Tibial artery (tissue), 4 donors: ENCODE measurements at regions not wholly inside any gene's neighbourhood (a gene's known extent, or its start where the extent isn't known, plus 50 kb on each side); places are given as distances from the start of the nearest gene placed in this dataset.
"Not testable (repeated sequence)": the region's sequence is repeated elsewhere in the genome, so short reads cannot be mapped to it uniquely, and the experiment has no call there.

ENCODE experiments used
- DNase-seq, 2 donors: peaks; one replicate each; pipeline ENCODE4 v3.0.0-alpha.2; 2019
- H3K27ac ChIP-seq, 2 donors: fragments of 200-600 bp; sonication (generic) in 1 of 2; 1 replicate in 1 of 2; 2 replicates in 1 of 2; pipeline ENCODE4 v1.5.1; 2018 to 2019; ENCODE audit warnings: mild to moderate bottlenecking in 1 of 2
- H3K27me3 ChIP-seq, 2 donors: fragments of 200-600 bp; sonication (generic) in 1 of 2; one replicate each; pipeline versions ENCODE4 v1.5.1 to v1.6.0; 2016 to 2019
- H3K36me3 ChIP-seq, 3 donors: fragments of 200-600 bp; sonication (generic) in 2 of 3; one replicate each; pipeline ENCODE4 v1.5.1; 2016 to 2019; ENCODE audit warnings: mild to moderate bottlenecking in 2 of 3
- H3K4me1 ChIP-seq, 4 donors: fragments of 200-600 bp; sonication (generic) in 2 of 4; 1 replicate in 3 of 4; 2 replicates in 1 of 4; pipeline ENCODE4 v1.5.1; 2016 to 2019
- H3K4me3 ChIP-seq, 2 donors: fragments of 200-600 bp; sonication (generic) in 1 of 2; 1 replicate in 1 of 2; 2 replicates in 1 of 2; pipeline ENCODE4 v1.5.1; 2018 to 2019; ENCODE audit warnings: mild to moderate bottlenecking in 2 of 2
- H3K9me3 ChIP-seq, 3 donors: fragments of 200-600 bp; sonication (generic) in 1 of 3; one replicate each; pipeline ENCODE4 v1.5.1; 2016 to 2019
- intact Hi-C: fragments of 100-400 bp; cut with DNase I; formaldehyde crosslinking; loops from one replicate; pipeline ENCODE4 v1.15.0; 2023; ENCODE audit warnings: low total_unique reads
- TF ChIP-seq, protein P1 (sequence below), 2 experiments: fragments of 200-600 bp in 1 of 2; fragments of 450-650 bp in 1 of 2; IDR thresholded peaks; one replicate each; pipeline ENCODE4 v1.5.1; 2017 to 2019; ENCODE audit warnings: antibody characterized with exemption in 2 of 2, mild to moderate bottlenecking in 1 of 2, moderate library complexity in 1 of 2

DNA sequence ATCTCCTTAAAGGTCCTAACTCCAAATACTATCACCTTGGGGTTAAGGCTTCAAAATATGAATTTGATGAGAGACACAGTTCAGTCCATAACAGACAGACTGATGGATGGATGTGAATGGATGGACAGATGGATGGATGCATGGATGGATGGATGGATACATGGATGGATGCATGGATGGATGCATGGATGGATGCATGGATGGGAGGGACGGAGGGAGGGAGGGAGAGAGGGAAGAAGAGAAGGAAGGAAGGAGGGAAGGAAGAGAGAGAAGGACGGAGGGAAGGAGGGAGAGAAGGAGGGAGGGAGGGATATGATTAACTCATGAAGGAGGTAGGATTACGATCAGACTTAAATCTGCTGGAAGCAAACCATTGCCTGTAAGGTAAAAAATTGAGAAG lies 192.4 kb downstream of the LRRN1 start:
- Histone ChIP-seq H3K4me1 (no peaks in the 10 kb centered on the region), H3K4me3 (no peak overlapping the region), H3K36me3 (no peaks in the 10 kb centered on the region), H3K9me3 (peaks cover 0 to 11% (median 0%) of the 10 kb centered on the region in 3 donors), H3K27ac (no peak overlapping the region), H3K27me3 (no peaks in the 10 kb centered on the region)
- intact Hi-C loops: no loop called here
- TF ChIP-seq, protein P1, sequence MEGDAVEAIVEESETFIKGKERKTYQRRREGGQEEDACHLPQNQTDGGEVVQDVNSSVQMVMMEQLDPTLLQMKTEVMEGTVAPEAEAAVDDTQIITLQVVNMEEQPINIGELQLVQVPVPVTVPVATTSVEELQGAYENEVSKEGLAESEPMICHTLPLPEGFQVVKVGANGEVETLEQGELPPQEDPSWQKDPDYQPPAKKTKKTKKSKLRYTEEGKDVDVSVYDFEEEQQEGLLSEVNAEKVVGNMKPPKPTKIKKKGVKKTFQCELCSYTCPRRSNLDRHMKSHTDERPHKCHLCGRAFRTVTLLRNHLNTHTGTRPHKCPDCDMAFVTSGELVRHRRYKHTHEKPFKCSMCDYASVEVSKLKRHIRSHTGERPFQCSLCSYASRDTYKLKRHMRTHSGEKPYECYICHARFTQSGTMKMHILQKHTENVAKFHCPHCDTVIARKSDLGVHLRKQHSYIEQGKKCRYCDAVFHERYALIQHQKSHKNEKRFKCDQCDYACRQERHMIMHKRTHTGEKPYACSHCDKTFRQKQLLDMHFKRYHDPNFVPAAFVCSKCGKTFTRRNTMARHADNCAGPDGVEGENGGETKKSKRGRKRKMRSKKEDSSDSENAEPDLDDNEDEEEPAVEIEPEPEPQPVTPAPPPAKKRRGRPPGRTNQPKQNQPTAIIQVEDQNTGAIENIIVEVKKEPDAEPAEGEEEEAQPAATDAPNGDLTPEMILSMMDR (IDR thresholded peaks at IDR 0.05): no peak
- no peak for DNase-seq

DNA sequence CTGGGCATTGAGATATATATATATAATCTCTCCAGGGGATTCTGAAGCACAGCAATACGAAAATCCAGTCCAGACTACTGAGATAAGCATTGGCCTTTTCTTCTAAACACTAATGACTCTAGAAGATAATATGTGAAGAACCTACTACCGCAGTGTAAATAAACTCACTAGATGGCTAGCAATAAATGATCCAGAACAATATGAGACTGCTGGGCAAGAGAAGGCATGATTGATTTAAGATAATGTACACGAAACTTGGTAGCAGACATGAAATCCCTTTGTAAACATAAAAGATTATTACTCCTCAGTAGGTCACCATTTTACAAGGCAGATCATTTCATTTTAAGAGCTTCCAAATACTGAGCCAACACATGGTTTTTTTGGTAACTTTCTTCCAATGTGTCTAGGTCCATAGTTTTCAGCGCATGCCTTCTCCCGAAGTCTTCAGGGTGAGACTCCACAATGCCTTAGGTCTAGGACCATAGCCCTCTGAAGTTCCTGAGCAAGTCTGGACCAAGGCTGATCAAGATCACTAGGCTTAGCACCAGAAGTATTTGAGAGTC lies 193.2 kb downstream of the LRRN1 start:
- Histone ChIP-seq H3K4me1 (no peaks in the 10 kb centered on the region), H3K27me3 (no peaks in the 10 kb centered on the region), H3K4me3 (no peak overlapping the region), H3K27ac (no peak overlapping the region), H3K9me3 (peaks cover 0 to 11% (median 0%) of the 10 kb centered on the region in 3 donors), H3K36me3 (no peaks in the 10 kb centered on the region)
- no peak for DNase-seq
- TF ChIP-seq, protein P1 (IDR thresholded peaks at IDR 0.05): no peak
- intact Hi-C loops: no loop called here

DNA sequence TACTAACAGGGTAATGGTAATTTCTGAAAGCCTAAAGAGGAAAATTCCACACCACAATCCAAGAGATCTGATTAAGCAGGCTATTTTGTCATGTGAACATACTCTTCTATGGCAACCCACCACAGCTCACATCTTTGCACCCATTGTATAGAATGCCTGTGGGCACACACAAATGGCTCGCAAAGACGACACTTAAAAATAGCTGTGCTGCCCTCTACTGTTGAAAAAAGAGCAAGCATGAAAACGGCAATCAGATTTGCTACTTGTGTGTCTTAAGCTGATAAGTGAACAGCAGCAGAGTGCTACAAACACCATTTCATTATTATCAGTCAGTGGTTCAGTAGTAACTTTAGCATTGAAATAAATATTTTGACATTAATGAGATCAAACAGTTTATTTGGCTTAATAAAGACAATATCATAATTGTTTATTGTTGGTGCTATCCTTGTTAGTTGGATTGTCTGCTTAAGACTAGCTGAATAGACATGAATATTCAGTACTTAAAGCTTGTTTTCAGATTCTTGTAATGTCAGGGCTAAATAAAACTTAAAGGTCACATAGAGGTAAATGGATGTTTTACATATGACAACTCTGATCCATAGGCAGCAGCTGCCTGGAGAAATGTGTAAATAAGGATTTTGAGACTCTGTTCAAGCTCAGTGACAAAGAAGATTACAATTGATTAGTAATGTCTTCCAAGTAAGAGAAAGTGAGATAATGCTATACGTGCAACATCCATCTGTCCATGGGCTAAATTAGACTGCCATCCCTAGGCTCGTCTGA lies 199.1 kb downstream of the LRRN1 start:
- H3K27ac ChIP-seq: no peak overlapping the region
- DNase-seq: no peak
- intact Hi-C loops: no loop called here

DNA sequence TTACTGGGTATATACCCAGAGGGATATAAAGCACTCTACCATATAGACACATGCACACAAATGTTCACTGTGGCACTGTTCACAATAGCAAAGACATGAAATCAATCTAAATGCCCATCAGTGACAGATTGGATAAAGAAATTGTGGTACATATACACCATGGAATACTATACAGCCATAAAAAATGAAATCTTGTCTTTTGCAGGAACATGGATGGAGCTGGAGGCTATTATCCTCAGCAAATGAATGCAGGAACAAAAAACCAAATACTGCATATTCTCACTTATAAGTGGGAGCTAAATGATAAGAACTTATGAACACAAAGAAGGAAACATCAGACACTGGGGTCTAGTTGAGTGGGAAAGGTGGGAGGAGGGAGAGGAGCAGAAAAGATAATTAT lies 200.1 kb downstream of the LRRN1 start:
- H3K4me1 ChIP-seq, H3K27me3 ChIP-seq, H3K27ac ChIP-seq, DNase-seq, intact Hi-C loops, H3K36me3 ChIP-seq, H3K4me3 ChIP-seq: not testable (repeated sequence)
- peaks cover 0 to 11% (median 3%) of the 10 kb centered on the region in 3 donors for H3K9me3 ChIP-seq

More for the DNA sequence above, 199.1 kb downstream of the LRRN1 start:
- Histone ChIP-seq H3K36me3 (no peaks in the 10 kb centered on the region), H3K27me3 (no peaks in the 10 kb centered on the region), H3K4me1 (no peaks in the 10 kb centered on the region), H3K9me3 (peaks cover 0 to 11% (median 3%) of the 10 kb centered on the region in 3 donors), H3K4me3 (no peak overlapping the region)
- TF ChIP-seq, protein P1 (IDR thresholded peaks at IDR 0.05): peak in 1 of 2 experiments; percentile 28

DNA sequence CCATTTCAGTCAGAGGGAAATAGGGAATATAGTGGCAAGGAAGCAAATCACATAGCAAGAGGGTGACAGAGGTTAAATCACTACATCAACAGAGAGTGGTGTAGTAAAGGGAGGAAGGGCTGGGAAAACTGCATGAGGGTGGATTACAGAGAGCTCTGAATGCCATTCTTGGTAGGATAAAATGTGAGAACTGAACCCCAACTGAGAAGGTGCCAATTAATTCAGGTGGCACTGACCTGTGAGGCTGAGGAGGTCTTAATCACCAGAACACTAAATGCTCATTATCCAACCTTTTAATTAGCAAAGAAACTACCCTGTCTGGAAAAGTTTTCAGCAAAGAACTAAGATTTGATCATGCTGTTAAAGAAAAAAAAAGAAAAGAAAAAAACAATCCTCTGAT lies 202.7 kb downstream of the LRRN1 start:
- intact Hi-C loops: no loop called here
- no peaks in the 10 kb centered on the region for H3K36me3 ChIP-seq
- H3K4me1 ChIP-seq: no peaks in the 10 kb centered on the region
- no peak overlapping the region for H3K4me3 ChIP-seq
- TF ChIP-seq, protein P1 (IDR thresholded peaks at IDR 0.05): no peak
- no peak for DNase-seq
- H3K9me3 ChIP-seq: peaks cover 0 to 3% (median 0%) of the 10 kb centered on the region in 3 donors
- no peaks in the 10 kb centered on the region for H3K27me3 ChIP-seq
- no peak overlapping the region for H3K27ac ChIP-seq

DNA sequence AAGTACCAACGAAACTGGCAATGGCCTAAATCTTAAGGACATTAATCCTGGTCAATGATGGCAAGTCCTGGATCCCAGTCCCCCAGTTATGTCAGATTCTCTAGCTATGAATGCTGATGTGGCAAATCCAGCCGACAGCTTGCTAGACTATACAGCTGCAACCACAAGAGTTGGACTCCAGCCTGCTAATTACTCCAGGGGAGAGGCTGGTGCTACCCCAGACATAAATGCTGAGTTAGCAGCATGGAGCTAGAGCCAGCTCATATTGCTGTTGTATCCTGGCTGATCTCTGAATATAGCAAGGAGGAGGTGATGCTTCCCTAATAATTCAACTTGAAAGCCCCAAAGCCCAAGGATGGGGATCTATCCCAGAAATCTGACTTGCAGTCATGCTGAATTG lies 207.1 kb downstream of the LRRN1 start:
- intact Hi-C loops: no loop called here
- Histone ChIP-seq H3K27ac (no peak overlapping the region), H3K27me3 (no peaks in the 10 kb centered on the region), H3K4me1 (no peaks in the 10 kb centered on the region), H3K4me3 (no peak overlapping the region), H3K36me3 (no peaks in the 10 kb centered on the region), H3K9me3 (no peaks in the 10 kb centered on the region)
- DNase-seq: no peak
- TF ChIP-seq, protein P1 (IDR thresholded peaks at IDR 0.05): no peak
